ENCODE measurements at regions not wholly inside any gene's neighbourhood (a gene's known extent, or its start where the extent isn't known, plus 50 kb on each side); places are given as distances from the start of the nearest gene placed in this dataset.

GRCh38 chr3:135837977-135838631 is 127.4 kb upstream of the PPP2R3A start:
- DNase-seq: no peak
- no peaks in the 10 kb centered on the region for H3K36me3 ChIP-seq (ENCODE audit: low read depth, missing control alignments)
- H3K27me3 ChIP-seq: no peaks in the 10 kb centered on the region
- TF ChIP-seq POLR2A (IDR thresholded peaks at IDR 0.05): no peak
- no peak for TF ChIP-seq CTCF (IDR thresholded peaks at IDR 0.05)
- 91 to 95% methylated on average over 5 of the region's 5 CpGs for WGBS, 2 donors
- H3K4me3 ChIP-seq: no peak overlapping the region
- H3K9me3 ChIP-seq: no peaks in the 10 kb centered on the region
- peaks cover 12% of the 10 kb centered on the region for H3K4me1 ChIP-seq
- no peak overlapping the region for H3K27ac ChIP-seq
- intact Hi-C loops (cut with DNase I; ENCODE audit: low total_unique reads): no loop called here

GRCh38 chr3:135840436-135840835 is 125.1 kb upstream of the PPP2R3A start:
- no peaks in the 10 kb centered on the region for H3K27me3 ChIP-seq
- H3K27ac ChIP-seq: no peak overlapping the region
- H3K4me1 ChIP-seq: peaks cover 12% of the 10 kb centered on the region
- TF ChIP-seq CTCF (IDR thresholded peaks at IDR 0.05) (no peak), POLR2A (IDR thresholded peaks at IDR 0.05) (no peak)
- peak; percentile 59 for DNase-seq
- H3K4me3 ChIP-seq: no peak overlapping the region
- WGBS, 2 donors: 50 to 52% methylated on average over 1 of the region's 1 CpG
- H3K36me3 ChIP-seq (ENCODE audit: low read depth, missing control alignments): no peaks in the 10 kb centered on the region
- intact Hi-C loops (cut with DNase I; ENCODE audit: low total_unique reads): no loop called here
- no peaks in the 10 kb centered on the region for H3K9me3 ChIP-seq

GRCh38 chr3:135844386-135844785 is 121.1 kb upstream of the PPP2R3A start:
- Histone ChIP-seq H3K4me1 (peaks cover 12% of the 10 kb centered on the region), H3K9me3 (no peaks in the 10 kb centered on the region), H3K27me3 (no peaks in the 10 kb centered on the region), H3K36me3 (ENCODE audit: low read depth, missing control alignments) (no peaks in the 10 kb centered on the region), H3K4me3 (no peak overlapping the region), H3K27ac (no peak overlapping the region)
- intact Hi-C loops (cut with DNase I; ENCODE audit: low total_unique reads): no loop called here
- DNase-seq: no peak
- no peak for TF ChIP-seq POLR2A (IDR thresholded peaks at IDR 0.05)
- no peak for TF ChIP-seq CTCF (IDR thresholded peaks at IDR 0.05)

GRCh38 chr3:135848051-135848450 is 117.5 kb upstream of the PPP2R3A start:
- TF ChIP-seq POLR2A (IDR thresholded peaks at IDR 0.05): no peak
- no peak for TF ChIP-seq CTCF (IDR thresholded peaks at IDR 0.05)
- DNase-seq: no peak

GRCh38 chr3:135849827-135850226 is 115.7 kb upstream of the PPP2R3A start:
- intact Hi-C loops (cut with DNase I; ENCODE audit: low total_unique reads): no loop called here
- Histone ChIP-seq H3K9me3 (no peaks in the 10 kb centered on the region), H3K4me1 (no peaks in the 10 kb centered on the region), H3K27me3 (no peaks in the 10 kb centered on the region), H3K36me3 (ENCODE audit: low read depth, missing control alignments) (no peaks in the 10 kb centered on the region), H3K4me3 (no peak overlapping the region), H3K27ac (no peak overlapping the region)
- DNase-seq: no peak
- TF ChIP-seq CTCF (IDR thresholded peaks at IDR 0.05): no peak
- no peak for TF ChIP-seq POLR2A (IDR thresholded peaks at IDR 0.05)

More at GRCh38 chr3:135848051-135848450, 117.5 kb upstream of the PPP2R3A start:
- WGBS, 2 donors: 94 to 100% methylated on average over 1 of the region's 1 CpG
- intact Hi-C loops (cut with DNase I; ENCODE audit: low total_unique reads): no loop called here
- no peaks in the 10 kb centered on the region for H3K36me3 ChIP-seq (ENCODE audit: low read depth, missing control alignments)
- no peaks in the 10 kb centered on the region for H3K9me3 ChIP-seq
- no peaks in the 10 kb centered on the region for H3K27me3 ChIP-seq
- no peaks in the 10 kb centered on the region for H3K4me1 ChIP-seq
- no peak overlapping the region for H3K4me3 ChIP-seq
- no peak overlapping the region for H3K27ac ChIP-seq
